Neural cell (in vitro differentiated cells): ENCODE measurements at regions not wholly inside any gene's neighbourhood (a gene's known extent, or its start where the extent isn't known, plus 50 kb on each side); places are given as distances from the start of the nearest gene placed in this dataset.

ENCODE experiments used
- CTCF ChIP-seq: fragments of 450-650 bp; IDR thresholded peaks from 2 replicates; pipeline ENCODE4 v1.5.1; 2014; ENCODE audit warnings: antibody characterized with exemption, mild to moderate bottlenecking, moderate library complexity; ENCODE audit not compliant: poor library complexity, severe bottlenecking
- EP300 ChIP-seq: fragments of 450-650 bp; conservative IDR thresholded peaks from 2 replicates; pipeline ENCODE4 v1.6.1; 2014; ENCODE audit warnings: antibody characterized with exemption, mild to moderate bottlenecking, moderate library complexity; ENCODE audit not compliant: poor library complexity, severe bottlenecking
- EZH2 ChIP-seq: fragments of 200-600, 300-800 bp; shearing (Covaris generic), sonication (generic); IDR thresholded peaks from 2 replicates; pipeline ENCODE4 v1.6.1; 2014; ENCODE audit warnings: antibody characterized with exemption, low read length, borderline replicate concordance, mild to moderate bottlenecking; ENCODE audit not compliant: insufficient read depth, poor library complexity, severe bottlenecking
- POLR2AphosphoS5 ChIP-seq: IDR thresholded peaks from 2 replicates; pipeline ENCODE4 v1.6.1; 2012
- RAD21 ChIP-seq: fragments of 450-650 bp; conservative IDR thresholded peaks from 2 replicates; pipeline ENCODE4 v1.6.1; 2014; ENCODE audit warnings: antibody characterized with exemption, mild to moderate bottlenecking, moderate library complexity
- SMC3 ChIP-seq: fragments of 450-650 bp; conservative IDR thresholded peaks from 2 replicates; pipeline ENCODE4 v1.6.1; 2014; ENCODE audit warnings: antibody characterized with exemption, mild to moderate bottlenecking, moderate library complexity; ENCODE audit not compliant: poor library complexity
- TAF1 ChIP-seq: IDR thresholded peaks from 2 replicates; pipeline ENCODE4 v1.6.1; 2012; ENCODE audit warnings: low read depth
- TF ChIP-seq, protein P1 (sequence below): IDR thresholded peaks from 2 replicates; pipeline ENCODE4 v1.6.1; 2012; ENCODE audit warnings: borderline replicate concordance

- no peak for TF ChIP-seq CTCF
- TF ChIP-seq, protein P1, sequence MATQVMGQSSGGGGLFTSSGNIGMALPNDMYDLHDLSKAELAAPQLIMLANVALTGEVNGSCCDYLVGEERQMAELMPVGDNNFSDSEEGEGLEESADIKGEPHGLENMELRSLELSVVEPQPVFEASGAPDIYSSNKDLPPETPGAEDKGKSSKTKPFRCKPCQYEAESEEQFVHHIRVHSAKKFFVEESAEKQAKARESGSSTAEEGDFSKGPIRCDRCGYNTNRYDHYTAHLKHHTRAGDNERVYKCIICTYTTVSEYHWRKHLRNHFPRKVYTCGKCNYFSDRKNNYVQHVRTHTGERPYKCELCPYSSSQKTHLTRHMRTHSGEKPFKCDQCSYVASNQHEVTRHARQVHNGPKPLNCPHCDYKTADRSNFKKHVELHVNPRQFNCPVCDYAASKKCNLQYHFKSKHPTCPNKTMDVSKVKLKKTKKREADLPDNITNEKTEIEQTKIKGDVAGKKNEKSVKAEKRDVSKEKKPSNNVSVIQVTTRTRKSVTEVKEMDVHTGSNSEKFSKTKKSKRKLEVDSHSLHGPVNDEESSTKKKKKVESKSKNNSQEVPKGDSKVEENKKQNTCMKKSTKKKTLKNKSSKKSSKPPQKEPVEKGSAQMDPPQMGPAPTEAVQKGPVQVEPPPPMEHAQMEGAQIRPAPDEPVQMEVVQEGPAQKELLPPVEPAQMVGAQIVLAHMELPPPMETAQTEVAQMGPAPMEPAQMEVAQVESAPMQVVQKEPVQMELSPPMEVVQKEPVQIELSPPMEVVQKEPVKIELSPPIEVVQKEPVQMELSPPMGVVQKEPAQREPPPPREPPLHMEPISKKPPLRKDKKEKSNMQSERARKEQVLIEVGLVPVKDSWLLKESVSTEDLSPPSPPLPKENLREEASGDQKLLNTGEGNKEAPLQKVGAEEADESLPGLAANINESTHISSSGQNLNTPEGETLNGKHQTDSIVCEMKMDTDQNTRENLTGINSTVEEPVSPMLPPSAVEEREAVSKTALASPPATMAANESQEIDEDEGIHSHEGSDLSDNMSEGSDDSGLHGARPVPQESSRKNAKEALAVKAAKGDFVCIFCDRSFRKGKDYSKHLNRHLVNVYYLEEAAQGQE: no peak
- no peak for TF ChIP-seq EZH2
- TF ChIP-seq RAD21: no peak
- TF ChIP-seq POLR2AphosphoS5: no peak
- TF ChIP-seq EP300: no peak
- no peak for TF ChIP-seq SMC3
- TF ChIP-seq TAF1: no peak
Observed at GRCh38 chr3:124206225-124207055, 214.5 kb upstream of the ROPN1 start.
